ENCODE measurements at regions not wholly inside any gene's neighbourhood (a gene's known extent, or its start where the extent isn't known, plus 50 kb on each side); places are given as distances from the start of the nearest gene placed in this dataset.

GRCh38 chr2:226680719-226681118 is 118.9 kb downstream of the IRS1 start:
- no peaks in the 10 kb centered on the region for H3K4me1 ChIP-seq (ENCODE audit: control insufficient read depth in 2 of 3, insufficient read depth in 2 of 3, low read depth in 1 of 3, low read length in 3 of 3)
- H3K36me3 ChIP-seq (ENCODE audit: control insufficient read depth in 2 of 3, insufficient read depth in 3 of 3, low read length in 3 of 3) = no peaks in the 10 kb centered on the region
- H3K27me3 ChIP-seq (ENCODE audit: control insufficient read depth, insufficient read depth, low read length) = no peaks in the 10 kb centered on the region
- no peak overlapping the region for H3K4me3 ChIP-seq (ENCODE audit: low read length in 3 of 3)
- H3K9me3 ChIP-seq (ENCODE audit: control insufficient read depth in 2 of 3, insufficient read depth in 1 of 3, low read length in 3 of 3) = no peaks in the 10 kb centered on the region
- FAIRE-seq = no peak
- H3K27ac ChIP-seq (ENCODE audit: low read depth in 2 of 2, low read length in 2 of 2) = no peak overlapping the region
- TF ChIP-seq CTCF (IDR thresholded peaks at IDR 0.05; ENCODE audit: borderline replicate concordance, extremely low read depth, insufficient read depth) = no peak
- intact Hi-C loops (cut with DNase I) = no loop called here
- no peak for DNase-seq
- H3K9ac ChIP-seq (ENCODE audit: low read length in 3 of 3) = no peak overlapping the region

GRCh38 chr2:226679389-226680065 is 120.1 kb downstream of the IRS1 start:
- no peak for FAIRE-seq

GRCh38 chr2:226678422-226678821 is 121.2 kb downstream of the IRS1 start:
- H3K9me3 ChIP-seq (ENCODE audit: control insufficient read depth in 2 of 3, insufficient read depth in 1 of 3, low read length in 3 of 3) = no peaks in the 10 kb centered on the region
- no peaks in the 10 kb centered on the region for H3K36me3 ChIP-seq (ENCODE audit: control insufficient read depth in 2 of 3, insufficient read depth in 3 of 3, low read length in 3 of 3)
- intact Hi-C loops (cut with DNase I) = no loop called here
- no peak overlapping the region for H3K4me3 ChIP-seq (ENCODE audit: low read length in 3 of 3)
- H3K27me3 ChIP-seq (ENCODE audit: control insufficient read depth, insufficient read depth, low read length) = no peaks in the 10 kb centered on the region
- H3K27ac ChIP-seq (ENCODE audit: low read depth in 2 of 2, low read length in 2 of 2) = no peak overlapping the region
- TF ChIP-seq CTCF (IDR thresholded peaks at IDR 0.05; ENCODE audit: borderline replicate concordance, extremely low read depth, insufficient read depth) = no peak
- H3K4me1 ChIP-seq (ENCODE audit: control insufficient read depth in 2 of 3, insufficient read depth in 2 of 3, low read depth in 1 of 3, low read length in 3 of 3) = no peaks in the 10 kb centered on the region
- FAIRE-seq (no peak), DNase-seq (no peak)
- H3K9ac ChIP-seq (ENCODE audit: low read length in 3 of 3) = no peak overlapping the region

More at GRCh38 chr2:226679389-226680065, 120.1 kb downstream of the IRS1 start:
- no peak overlapping the region for H3K4me3 ChIP-seq (ENCODE audit: low read length in 3 of 3)
- no peak for DNase-seq
- H3K36me3 ChIP-seq (ENCODE audit: control insufficient read depth in 2 of 3, insufficient read depth in 3 of 3, low read length in 3 of 3) = no peaks in the 10 kb centered on the region
- H3K27me3 ChIP-seq (ENCODE audit: control insufficient read depth, insufficient read depth, low read length) = no peaks in the 10 kb centered on the region
- no peaks in the 10 kb centered on the region for H3K4me1 ChIP-seq (ENCODE audit: control insufficient read depth in 2 of 3, insufficient read depth in 2 of 3, low read depth in 1 of 3, low read length in 3 of 3)
- intact Hi-C loops (cut with DNase I) = no loop called here
- no peak for TF ChIP-seq CTCF (IDR thresholded peaks at IDR 0.05; ENCODE audit: borderline replicate concordance, extremely low read depth, insufficient read depth)
- H3K9me3 ChIP-seq (ENCODE audit: control insufficient read depth in 2 of 3, insufficient read depth in 1 of 3, low read length in 3 of 3) = no peaks in the 10 kb centered on the region
- no peak overlapping the region for H3K9ac ChIP-seq (ENCODE audit: low read length in 3 of 3)
- no peak overlapping the region for H3K27ac ChIP-seq (ENCODE audit: low read depth in 2 of 2, low read length in 2 of 2)

GRCh38 chr2:226677080-226677479 is 122.5 kb downstream of the IRS1 start:
- H3K27me3 ChIP-seq (ENCODE audit: control insufficient read depth, insufficient read depth, low read length) = no peaks in the 10 kb centered on the region
- no peak overlapping the region for H3K4me3 ChIP-seq (ENCODE audit: low read length in 3 of 3)
- TF ChIP-seq CTCF (IDR thresholded peaks at IDR 0.05; ENCODE audit: borderline replicate concordance, extremely low read depth, insufficient read depth) = no peak
- intact Hi-C loops (cut with DNase I) = no loop called here
- H3K9ac ChIP-seq (ENCODE audit: low read length in 3 of 3) = no peak overlapping the region
- no peaks in the 10 kb centered on the region for H3K36me3 ChIP-seq (ENCODE audit: control insufficient read depth in 2 of 3, insufficient read depth in 3 of 3, low read length in 3 of 3)
- FAIRE-seq = no peak
- no peaks in the 10 kb centered on the region for H3K4me1 ChIP-seq (ENCODE audit: control insufficient read depth in 2 of 3, insufficient read depth in 2 of 3, low read depth in 1 of 3, low read length in 3 of 3)
- H3K27ac ChIP-seq (ENCODE audit: low read depth in 2 of 2, low read length in 2 of 2) = no peak overlapping the region
- DNase-seq = no peak
- no peaks in the 10 kb centered on the region for H3K9me3 ChIP-seq (ENCODE audit: control insufficient read depth in 2 of 3, insufficient read depth in 1 of 3, low read length in 3 of 3)
